K562 (cell line): ENCODE measurements at regions not wholly inside any gene's neighbourhood (a gene's known extent, or its start where the extent isn't known, plus 50 kb on each side); places are given as distances from the start of the nearest gene placed in this dataset.

Experiments
- ATAC-seq: fragments of 200-7000 bp; cut with Tn5 transposase; 3 replicates; pipeline ENCODE4 v1.9.1; 2020; ENCODE audit warnings: moderate library complexity
- BruUV-seq: library from RNA; stranded (reverse); fragments of 400-500 nt; replicated peaks from 2 replicates; lab custom pipeline; 2021; lab: Mats Ljungman, UMichigan
- CTCF ChIA-PET: fragments of 300-600 bp; formaldehyde crosslinking; extraction: SDS; loops from one replicate; lab custom pipeline; 2021; ENCODE audit warnings: low intra/inter-chr PET ratio; lab: Yijun Ruan, JAX
- POLR2A ChIA-PET: fragments of 300-600, 350-650 bp; sonication (Branson Sonifier 250); formaldehyde crosslinking; extraction: SDS; loops from one replicate; lab custom pipeline; 2021; ENCODE audit warnings: antibody characterized with exemption, inconsistent platforms; lab: Yijun Ruan, JAX
- DNase-seq, 4 experiments: peaks; one replicate each; pipeline versions ENCODE4 v3.0.0 to v3.0.0-alpha.2; 2011 to 2018; ENCODE audit warnings: low spot score in 3 of 4, mixed read lengths in 3 of 4; ENCODE audit errors: extremely low read depth in 1 of 4
- FAIRE-seq: peaks from 2 replicates; lab custom pipeline; 2011; peaks lifted over from hg19 to GRCh38; lab: Jason Lieb, UNC
- H2AFZ ChIP-seq: 2 replicates; pipeline ENCODE4 v1.6.0; 2011; ENCODE audit warnings: low read depth, low read length, control low read depth, inconsistent platforms
- H3K27ac ChIP-seq: fragments of 200-600 bp; 3 replicates; pipeline ENCODE4 v1.8.0; 2011; ENCODE audit warnings: low read depth, mild to moderate bottlenecking, control low read depth, inconsistent platforms, low read length, moderate library complexity, mixed read lengths; ENCODE audit errors: extremely low read depth
- H3K27me3 ChIP-seq, 2 experiments: fragments of 300-600 bp in 1 of 2; 2 replicates in 1 of 2; 3 replicates in 1 of 2; pipeline versions ENCODE4 v1.6.0 to v1.8.0; 2011; ENCODE audit warnings: inconsistent platforms in 2 of 2, low read length in 2 of 2, mild to moderate bottlenecking in 1 of 2, mixed read lengths in 1 of 2, moderate library complexity in 1 of 2; ENCODE audit not compliant: control insufficient read depth in 2 of 2, insufficient read depth in 2 of 2
- H3K36me3 ChIP-seq: fragments of 300-600 bp; 3 replicates; pipeline ENCODE4 v1.8.0; 2011; ENCODE audit warnings: mild to moderate bottlenecking, low read length, inconsistent platforms; ENCODE audit not compliant: control insufficient read depth, insufficient read depth
- H3K4me1 ChIP-seq, 2 experiments: fragments of 200-600 bp in 1 of 2; replicated peaks in 1 of 2; 2 replicates in 1 of 2; 3 replicates in 1 of 2; pipeline versions ENCODE4 v1.5.1 to v1.8.0; 2011; ENCODE audit warnings: inconsistent platforms in 2 of 2, low read length in 2 of 2, mild to moderate bottlenecking in 1 of 2, mixed read lengths in 1 of 2, moderate library complexity in 1 of 2; ENCODE audit not compliant: control insufficient read depth in 2 of 2, insufficient read depth in 2 of 2
- H3K4me2 ChIP-seq: 2 replicates; pipeline ENCODE4 v1.6.1; 2011; ENCODE audit warnings: low read length, control low read depth, inconsistent platforms, mixed read lengths; ENCODE audit not compliant: insufficient read depth
- H3K4me3 ChIP-seq: fragments of 200-600 bp; sonication (generic), shearing (Covaris generic); 2 replicates; pipeline ENCODE4 v1.5.1; 2016; ENCODE audit warnings: control low read depth, inconsistent platforms
- H3K79me2 ChIP-seq: fragments of 200-600 bp; 3 replicates; pipeline ENCODE4 v1.8.0; 2011; ENCODE audit warnings: low read length, inconsistent platforms; ENCODE audit not compliant: control insufficient read depth, insufficient read depth
- H3K9ac ChIP-seq, 2 experiments: 2 replicates each; pipeline versions ENCODE4 v1.6.0 to v1.6.1; 2011; ENCODE audit warnings: low read depth in 2 of 2, low read length in 2 of 2, control low read depth in 1 of 2, inconsistent platforms in 1 of 2, mild to moderate bottlenecking in 1 of 2, mixed read lengths in 1 of 2; ENCODE audit not compliant: insufficient read depth in 1 of 2
- H3K9me1 ChIP-seq: one replicate; pipeline ENCODE4 v1.6.0; 2011; ENCODE audit warnings: inconsistent platforms, mild to moderate bottlenecking, low read length, moderate library complexity; ENCODE audit not compliant: control insufficient read depth, insufficient read depth
- H3K9me3 ChIP-seq: replicated peaks from 2 replicates; pipeline ENCODE4 v1.5.1; 2011; ENCODE audit warnings: low read depth, low read length, inconsistent platforms; ENCODE audit not compliant: control insufficient read depth, insufficient read depth
- H4K20me1 ChIP-seq: replicated peaks from 2 replicates; pipeline ENCODE4 v1.6.1; 2011; ENCODE audit warnings: low read length, inconsistent platforms, mixed read lengths; ENCODE audit not compliant: control insufficient read depth, insufficient read depth
- BMI1 ChIP-seq: fragments of 150-350 bp; IDR thresholded peaks from 2 replicates; pipeline ENCODE4 v1.6.1; 2014; ENCODE audit warnings: low read length
- E4F1 ChIP-seq: fragments of 250-450 bp; sonication (Bioruptor Pico); IDR thresholded peaks from 2 replicates; pipeline ENCODE4 v1.5.0; 2021; ENCODE audit warnings: mild to moderate bottlenecking, borderline replicate concordance
- ELF2 ChIP-seq: fragments of 250-450 bp; sonication (Bioruptor Pico); IDR thresholded peaks from 2 replicates; pipeline ENCODE4 v1.5.0; 2021; ENCODE audit warnings: mild to moderate bottlenecking
- MTA3 ChIP-seq: fragments of 450-650 bp; formaldehyde crosslinking; IDR thresholded peaks from 2 replicates; pipeline ENCODE4 v1.6.1; 2017; ENCODE audit warnings: mild to moderate bottlenecking, borderline replicate concordance
- NR1H2 ChIP-seq: sonication (generic); formaldehyde crosslinking; IDR thresholded peaks from 2 replicates; pipeline ENCODE4 v1.4.0; 2020; ENCODE audit warnings: mild to moderate bottlenecking, missing genetic modification reagents
- PPARD ChIP-seq: fragments of 250-450 bp; sonication (Bioruptor Pico); IDR thresholded peaks from 2 replicates; pipeline ENCODE4 v1.8.0; 2022; ENCODE audit warnings: inconsistent platforms, mild to moderate bottlenecking, moderate library complexity
- TRIM24 ChIP-seq, 2 experiments: fragments of 450-650 bp; IDR thresholded peaks; 2 replicates each; pipeline ENCODE4 v1.6.1; 2016
- XRCC4 ChIP-seq: IDR thresholded peaks from one replicate; pipeline ENCODE4 v1.6.1; 2011; ENCODE audit not compliant: insufficient read depth, insufficient read length; ENCODE audit errors: extremely low read depth
- ZC3H4 ChIP-seq: sonication (generic); formaldehyde crosslinking; IDR thresholded peaks from 2 replicates; pipeline ENCODE4 v1.9.0; 2021; ENCODE audit warnings: missing genetic modification reagents, borderline replicate concordance
- ZEB2 ChIP-seq: fragments of 450-650 bp; IDR thresholded peaks from 2 replicates; pipeline ENCODE4 v1.6.1; 2016
- ZNF24 ChIP-seq: fragments of 450-650 bp; IDR thresholded peaks from 2 replicates; pipeline ENCODE4 v1.6.1; 2016
- ZNF398 ChIP-seq: fragments of 250-450 bp; sonication (Bioruptor Pico); IDR thresholded peaks from 2 replicates; pipeline ENCODE4 v1.8.0; 2021; ENCODE audit warnings: moderate library complexity, mild to moderate bottlenecking, inconsistent platforms
- WGBS: fragments of 100-300 bp; shearing (Covaris generic); methylation state at CpG from one replicate; pipeline ENCODE4 v1.1.6; 2016; ENCODE audit warnings: low coverage, mixed read lengths; ENCODE audit not compliant: insufficient coverage; ENCODE audit errors: missing lambda C conversion rate; 5-methylcytosine and 5-hydroxymethylcytosine counted together
- in situ Hi-C: fragments of 300-500 bp; cut with MboI; formaldehyde crosslinking; loops from 4 replicates; pipeline ENCODE4 v1.15.0; 2018; ENCODE audit warnings: inconsistent platforms, mixed read lengths
- intact Hi-C: fragments of 100-400 bp; cut with micrococcal nuclease; formaldehyde crosslinking; loops from 2 replicates; pipeline ENCODE4 v1.14.2; 2022

- intact Hi-C loops (no loop called here), in situ Hi-C loops (no loop called here)
- Histone ChIP-seq H3K27me3 (no peaks in the 10 kb centered on the region), H3K4me2 (no peak overlapping the region), H2AFZ (no peak overlapping the region), H3K9me3 (no peaks in the 10 kb centered on the region), H3K9ac (no peak overlapping the region), H4K20me1 (no peaks in the 10 kb centered on the region), H3K36me3 (no peaks in the 10 kb centered on the region), H3K9me1 (no peaks in the 10 kb centered on the region), H3K79me2 (no peaks in the 10 kb centered on the region), H3K4me1 (no peaks in the 10 kb centered on the region), H3K27ac (no peak overlapping the region), H3K4me3 (no peak overlapping the region)
- ATAC-seq (no peak), DNase-seq (no peak), FAIRE-seq (no peak)
- BruUV-seq = no TSS peak
- WGBS = 1% methylated on average over 6 of the region's 6 CpGs
- no peak for TF ChIP-seq BMI1
- TF ChIP-seq ELF2 (CRISPR knock-in tag) = no peak
- no peak for TF ChIP-seq TRIM24 (IDR thresholded peaks at IDR 0.05)
- no peak for TF ChIP-seq PPARD (CRISPR knock-in tag)
- no peak for TF ChIP-seq ZNF398 (CRISPR knock-in tag)
- TF ChIP-seq XRCC4 = no peak
- TF ChIP-seq ZC3H4 (CRISPR knock-in tag) = no peak
- no peak for TF ChIP-seq ZEB2
- no peak for TF ChIP-seq MTA3
- TF ChIP-seq ZNF24 = no peak
- TF ChIP-seq E4F1 = no peak
- no peak for TF ChIP-seq NR1H2 (CRISPR knock-in tag)
- ChIA-PET POLR2A (no interaction called here), CTCF (no interaction called here)
These were observed 284.9 kb downstream of the OTUD1 start for GRCh38 chr10:23723796-23724195.
